H7 (cell line): ENCODE measurements at regions not wholly inside any gene's neighbourhood (a gene's known extent, or its start where the extent isn't known, plus 50 kb on each side); places are given as distances from the start of the nearest gene placed in this dataset.
A peak's percentile ranks its signal among the peaks of the same experiment; 100 is the strongest.

ENCODE experiments used
- DNase-seq: peaks from one replicate; pipeline ENCODE4 v3.0.0; 2012
- H3K27me3 ChIP-seq: 2 replicates; pipeline ENCODE4 v1.6.0; 2011; ENCODE audit warnings: mild to moderate bottlenecking, low read length; ENCODE audit not compliant: control insufficient read depth, insufficient read depth
- H3K36me3 ChIP-seq: replicated peaks from 2 replicates; pipeline ENCODE4 v1.5.1; 2011; ENCODE audit warnings: low read length; ENCODE audit not compliant: control insufficient read depth, insufficient read depth
- H3K4me3 ChIP-seq: 2 replicates; pipeline ENCODE4 v1.5.1; 2011; ENCODE audit warnings: low read depth, mild to moderate bottlenecking, control low read depth, low read length, moderate library complexity; ENCODE audit not compliant: insufficient read depth

DNA sequence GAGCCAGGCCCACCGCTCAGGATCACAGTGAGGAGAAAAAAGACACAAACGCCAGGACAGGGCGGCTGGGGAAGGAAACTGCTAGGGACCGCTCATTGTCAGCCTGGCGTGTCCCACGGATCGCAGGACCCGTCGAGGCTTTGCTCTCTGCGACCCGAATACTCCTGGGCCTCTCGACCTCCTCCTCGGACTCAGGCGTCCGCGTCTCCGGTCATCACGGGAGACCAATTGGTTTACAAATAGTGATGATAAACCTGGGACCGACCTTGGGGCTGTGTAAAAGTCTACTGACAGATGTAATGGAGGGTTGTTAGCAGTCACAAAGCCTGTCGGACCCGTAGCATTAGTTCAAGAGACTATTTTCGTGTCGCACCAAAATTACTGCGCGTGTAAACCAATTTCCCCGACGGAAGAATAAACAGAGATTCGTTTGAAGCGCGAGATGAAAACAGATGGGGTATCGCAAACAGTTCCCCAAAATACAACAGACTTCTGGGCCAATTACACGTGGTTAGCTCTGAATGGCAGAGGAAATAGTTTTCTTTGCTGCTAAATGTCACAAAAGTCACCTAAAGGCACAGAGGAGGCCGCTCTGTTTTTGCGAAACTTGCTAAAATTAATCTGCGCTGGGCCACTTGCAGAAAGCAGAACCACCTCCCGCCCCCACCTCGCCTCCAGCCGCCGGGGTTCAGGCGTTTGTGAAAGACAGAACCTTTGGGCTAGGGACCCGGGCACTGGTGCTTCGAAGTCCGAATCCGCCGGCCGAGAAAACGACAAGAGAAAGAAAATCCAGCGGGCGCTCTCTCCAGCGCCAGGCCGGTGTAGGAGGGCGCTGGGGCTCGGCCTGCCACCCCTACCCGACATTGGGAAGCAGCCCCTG is 67.6 kb downstream of the FOXD1 start:
- no peak overlapping the region for H3K4me3 ChIP-seq
- peak; percentile 35 for DNase-seq
- peaks cover 28% of the 10 kb centered on the region; the same call in 1 of the 2 replicates for H3K27me3 ChIP-seq
- H3K36me3 ChIP-seq: no peaks in the 10 kb centered on the region

DNA sequence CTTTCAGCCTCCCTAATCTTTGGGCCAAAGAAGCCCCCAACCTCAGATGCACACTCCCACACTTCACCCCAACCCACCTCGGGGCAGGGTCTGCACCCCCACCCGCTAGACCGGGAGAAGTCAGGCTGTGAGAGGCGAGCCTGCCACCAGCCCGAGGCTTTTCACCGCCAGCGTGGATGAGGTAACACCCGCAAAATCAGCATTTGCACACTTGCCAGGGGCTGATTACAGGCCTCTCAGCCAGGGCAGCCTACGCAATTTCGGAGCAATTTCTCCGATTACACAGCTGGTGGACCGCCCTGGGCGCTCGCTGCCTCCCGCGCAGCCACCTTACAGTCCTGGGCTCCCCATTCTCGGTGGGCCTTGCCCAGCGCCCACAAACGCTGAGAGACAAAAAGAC is 68.5 kb downstream of the FOXD1 start:
- H3K27me3 ChIP-seq: peaks cover 28% of the 10 kb centered on the region; the same call in 1 of the 2 replicates
- no peaks in the 10 kb centered on the region for H3K36me3 ChIP-seq
- DNase-seq: peak; percentile 31
- no peak overlapping the region for H3K4me3 ChIP-seq

DNA sequence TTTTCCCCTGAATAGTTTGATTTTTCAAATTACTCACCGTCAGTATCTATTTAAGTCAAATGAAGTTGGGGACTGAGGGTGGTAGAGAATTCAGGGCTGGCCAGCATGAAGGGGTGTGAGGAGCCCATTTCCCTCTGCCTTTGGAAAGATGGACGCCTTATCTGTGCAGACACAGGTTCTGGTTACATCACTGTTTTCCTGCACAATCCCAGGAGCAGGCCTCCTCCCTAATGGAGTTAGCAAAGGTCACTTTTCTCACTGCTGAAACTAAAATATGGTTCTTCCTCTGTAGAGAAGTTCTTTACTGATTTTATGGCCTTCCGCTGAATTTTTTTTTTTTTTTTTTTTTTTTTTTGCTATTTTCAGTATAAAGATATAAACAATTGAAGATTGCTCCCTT is 69.1 kb downstream of the FOXD1 start:
- no peak overlapping the region for H3K4me3 ChIP-seq
- no peak for DNase-seq
- H3K36me3 ChIP-seq: no peaks in the 10 kb centered on the region
- peaks cover 28% of the 10 kb centered on the region; the same call in 1 of the 2 replicates for H3K27me3 ChIP-seq

DNA sequence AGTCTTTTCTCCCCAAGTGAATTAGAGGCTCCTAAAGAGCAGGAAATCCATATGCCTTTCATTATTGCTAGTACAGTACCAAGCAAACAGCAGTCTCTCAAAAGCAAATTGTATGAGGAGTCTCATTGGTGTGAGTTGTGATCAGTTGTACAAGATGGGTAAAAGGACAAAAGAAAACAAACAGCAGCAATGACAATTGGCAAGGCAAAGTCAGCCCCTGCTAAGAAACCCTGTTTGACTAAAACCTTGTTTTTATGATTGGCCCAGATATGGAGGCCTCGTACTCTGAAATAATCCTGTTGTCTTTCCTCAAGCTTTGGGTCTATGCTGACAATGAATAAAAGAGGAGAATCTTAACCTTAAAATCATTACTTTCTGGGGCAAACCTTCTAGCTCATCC is 69.8 kb downstream of the FOXD1 start:
- H3K4me3 ChIP-seq: no peak overlapping the region
- no peak for DNase-seq
- peaks cover 28% of the 10 kb centered on the region; the same call in 1 of the 2 replicates for H3K27me3 ChIP-seq
- H3K36me3 ChIP-seq: no peaks in the 10 kb centered on the region

DNA sequence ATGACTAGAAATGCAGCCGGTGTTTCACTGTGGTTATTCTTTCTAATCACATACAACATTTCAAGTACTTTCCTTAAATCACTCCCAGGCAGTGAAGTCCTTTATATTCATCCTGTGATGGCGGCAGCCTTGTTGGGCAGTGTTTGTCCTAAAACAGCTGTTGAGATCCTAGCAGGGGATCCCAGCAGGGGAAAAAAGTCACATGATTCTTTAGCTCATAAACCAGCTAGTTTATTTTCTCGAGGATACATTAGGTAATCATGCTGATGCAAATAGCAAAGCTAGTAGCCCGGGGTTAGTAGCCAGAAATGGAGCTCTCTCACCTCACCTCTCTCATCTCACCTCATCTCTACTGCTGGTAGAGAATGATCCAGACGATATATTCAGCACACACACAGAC is 70.5 kb downstream of the FOXD1 start:
- peaks cover 25% of the 10 kb centered on the region; the same call in 1 of the 2 replicates for H3K27me3 ChIP-seq
- H3K36me3 ChIP-seq: no peaks in the 10 kb centered on the region
- H3K4me3 ChIP-seq: no peak overlapping the region
- DNase-seq: no peak

DNA sequence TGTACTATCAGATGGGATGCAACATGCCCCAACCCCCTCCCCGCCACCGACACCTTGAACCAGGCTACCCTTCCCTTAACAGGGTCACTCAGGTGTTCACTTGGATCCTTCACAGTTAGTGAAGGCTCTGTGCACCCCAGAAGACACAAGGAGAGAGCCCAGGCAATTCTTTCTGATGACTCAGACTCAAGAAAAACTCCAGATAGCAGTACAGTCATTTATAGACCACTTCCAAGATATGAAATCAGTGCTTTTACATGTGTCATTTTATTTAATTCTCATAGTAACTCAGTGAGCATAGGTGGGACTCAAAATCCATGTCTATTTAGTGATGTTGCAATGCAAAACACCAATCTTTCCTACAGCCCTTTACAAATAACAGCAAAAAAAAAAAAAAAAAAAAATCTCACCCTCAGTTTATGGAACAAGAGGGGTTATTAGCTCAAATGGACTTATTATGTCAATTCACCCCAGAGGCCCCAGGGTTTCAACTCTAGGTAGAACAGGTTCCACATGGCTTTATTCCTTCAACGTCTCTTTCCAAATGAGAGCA is 71.9 kb downstream of the FOXD1 start:
- DNase-seq: no peak
- no peak overlapping the region for H3K4me3 ChIP-seq
- H3K27me3 ChIP-seq: peaks cover 15% of the 10 kb centered on the region; the same call in 1 of the 2 replicates
- no peaks in the 10 kb centered on the region for H3K36me3 ChIP-seq

DNA sequence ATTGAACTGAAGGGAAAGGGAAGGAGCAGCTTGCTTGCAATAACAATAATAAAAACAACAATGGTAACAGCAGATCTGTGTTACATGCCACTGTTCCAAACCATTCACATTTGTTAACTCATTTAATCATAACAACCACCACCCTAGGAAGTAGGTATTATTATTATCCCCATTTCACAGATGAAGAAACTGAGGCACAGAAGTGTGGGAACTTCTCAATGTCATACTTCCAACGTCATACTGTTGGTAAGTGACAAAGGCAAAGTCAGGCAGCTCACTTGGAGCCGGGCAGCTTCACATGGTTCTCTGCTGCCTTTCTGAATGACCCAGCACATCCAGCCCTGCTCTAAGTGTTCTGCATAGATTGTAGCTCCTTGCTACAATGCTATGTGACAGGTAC is 72.6 kb downstream of the FOXD1 start:
- no peak for DNase-seq
- Histone ChIP-seq H3K4me3 (no peak overlapping the region), H3K36me3 (no peaks in the 10 kb centered on the region), H3K27me3 (peaks cover 10% of the 10 kb centered on the region; the same call in 1 of the 2 replicates)

DNA sequence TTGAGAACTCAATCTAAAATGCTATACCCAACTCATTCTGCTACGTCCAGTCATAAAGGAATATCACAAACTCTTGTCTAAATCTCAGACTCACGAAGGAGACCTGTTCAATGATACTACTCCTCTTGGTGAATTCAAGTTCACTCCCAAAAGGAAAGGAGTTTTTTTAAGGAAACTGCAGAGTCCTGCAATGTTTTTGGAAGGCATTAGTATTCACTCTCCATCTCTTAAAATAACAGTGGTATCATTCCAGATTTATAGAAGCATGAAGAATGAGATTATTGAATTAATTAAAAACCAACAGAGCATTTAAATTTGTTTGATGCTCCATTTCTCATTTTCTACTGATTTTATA is 73.4 kb downstream of the FOXD1 start:
- no peaks in the 10 kb centered on the region for H3K36me3 ChIP-seq

DNA sequence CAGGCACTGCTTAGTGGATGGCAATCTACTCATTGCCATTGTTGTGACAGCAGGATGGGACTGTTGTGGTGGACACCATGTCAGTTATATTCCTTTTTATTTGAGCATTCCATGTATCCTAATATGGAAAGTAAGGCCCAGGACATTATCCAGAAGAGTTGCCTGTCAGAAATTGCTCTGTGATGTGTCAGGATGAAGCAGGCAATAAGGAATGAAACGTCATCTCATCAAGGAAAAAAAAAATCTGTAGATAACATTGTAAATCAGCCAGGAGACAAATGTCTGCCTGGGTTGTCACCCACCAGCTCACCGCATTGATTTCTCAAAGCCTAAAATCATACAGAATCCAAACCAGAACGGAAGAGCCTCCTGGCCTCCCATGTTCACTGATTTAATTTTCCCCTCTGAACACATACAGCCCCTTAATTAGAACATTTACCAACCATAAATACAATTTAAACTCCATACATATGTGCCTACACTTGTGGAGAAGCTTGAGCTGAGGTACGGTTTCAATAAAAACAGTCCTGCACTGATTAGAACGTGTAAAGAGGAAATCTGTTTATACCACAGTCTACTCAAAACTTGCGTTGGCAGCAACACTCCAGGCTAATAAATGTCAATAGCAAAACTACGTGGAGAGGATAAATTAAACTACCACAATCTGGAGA is 73.9 kb downstream of the FOXD1 start:
- Histone ChIP-seq H3K36me3 (no peaks in the 10 kb centered on the region), H3K27me3 (no peaks in the 10 kb centered on the region; the same call in 1 of the 2 replicates), H3K4me3 (no peak overlapping the region)
- DNase-seq: no peak

More for the DNA sequence above, 73.4 kb downstream of the FOXD1 start:
- no peak overlapping the region for H3K4me3 ChIP-seq
- H3K27me3 ChIP-seq: peaks cover 4% of the 10 kb centered on the region; the same call in 1 of the 2 replicates
- DNase-seq: no peak

DNA sequence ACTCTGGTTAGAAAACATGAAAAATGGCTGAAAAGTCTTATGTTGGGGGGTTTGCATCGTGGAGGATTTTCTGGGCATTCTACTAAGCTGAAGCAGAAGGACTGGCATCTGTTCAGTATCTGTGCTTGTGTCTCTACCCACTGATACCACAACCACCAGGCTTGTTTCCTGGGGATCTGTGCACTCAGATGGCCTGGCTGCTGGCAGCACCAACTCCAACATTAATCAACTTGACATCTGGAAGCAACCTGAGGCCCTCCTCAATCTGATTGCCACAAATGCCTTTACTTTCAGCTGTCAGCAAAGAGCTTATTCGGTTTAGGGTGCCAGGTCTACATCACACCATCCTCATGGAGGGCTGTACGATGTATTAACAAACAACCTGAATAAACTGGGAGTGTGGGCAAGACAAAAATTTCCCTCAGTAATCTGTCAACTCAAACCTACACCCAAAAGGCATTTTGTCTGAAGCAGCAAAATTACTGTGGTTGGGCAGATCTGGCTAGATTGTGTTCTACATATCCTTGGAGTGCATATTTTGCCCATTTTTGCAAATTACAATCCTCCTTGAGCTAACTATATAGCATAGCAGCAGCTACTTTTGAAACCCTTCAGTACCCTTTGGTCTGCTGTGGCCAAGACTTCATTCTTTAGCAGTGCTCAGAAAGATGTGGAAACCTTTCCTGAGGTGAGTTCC is 74.6 kb downstream of the FOXD1 start:
- Histone ChIP-seq H3K4me3 (no peak overlapping the region), H3K36me3 (no peaks in the 10 kb centered on the region), H3K27me3 (no peaks in the 10 kb centered on the region; the same call in 1 of the 2 replicates)
- DNase-seq: no peak

DNA sequence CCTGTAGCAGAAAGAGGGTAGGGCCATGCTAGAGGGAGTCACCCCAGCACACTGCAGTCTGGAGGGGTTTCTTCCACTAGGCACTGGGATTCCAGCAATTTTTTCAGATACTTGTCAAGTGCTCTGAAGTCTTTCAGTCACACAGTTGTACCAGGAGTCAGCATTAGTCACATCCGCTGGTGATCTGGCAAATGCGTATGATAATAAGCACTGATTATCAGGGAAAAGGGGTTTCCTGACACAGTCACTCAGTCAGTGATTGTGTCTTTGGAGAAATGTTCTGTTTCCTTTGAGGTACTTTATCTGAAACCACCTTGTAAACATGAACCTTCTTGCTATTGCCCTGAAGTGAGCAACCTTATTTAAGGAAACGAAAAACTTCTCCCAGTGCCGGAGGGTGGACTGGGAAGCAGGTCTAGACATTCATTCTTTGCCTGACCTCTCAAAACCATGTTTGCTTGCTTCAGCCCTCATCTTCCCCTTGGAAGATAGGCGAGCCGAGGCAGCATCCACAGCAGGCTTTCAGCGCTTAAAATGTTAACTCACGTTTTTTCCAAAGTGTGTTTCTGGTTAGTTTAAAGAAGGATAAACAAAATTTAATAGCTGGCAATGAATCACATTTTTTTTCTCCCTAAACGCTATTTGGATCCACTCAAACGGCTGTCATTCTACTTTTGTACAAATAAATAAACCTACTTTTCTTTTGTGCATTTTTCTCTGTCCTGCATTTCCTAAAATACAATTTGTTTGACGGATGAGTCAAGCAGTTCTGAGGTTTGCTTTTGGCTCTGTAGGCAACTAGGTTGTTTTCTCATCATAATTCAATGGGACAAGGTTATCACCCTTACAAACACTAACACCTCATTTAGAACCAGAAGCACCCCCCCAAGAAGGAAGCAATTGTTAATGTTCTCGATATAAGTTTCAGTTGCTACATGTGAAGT is 77.7 kb downstream of the FOXD1 start:
- DNase-seq: no peak

DNA sequence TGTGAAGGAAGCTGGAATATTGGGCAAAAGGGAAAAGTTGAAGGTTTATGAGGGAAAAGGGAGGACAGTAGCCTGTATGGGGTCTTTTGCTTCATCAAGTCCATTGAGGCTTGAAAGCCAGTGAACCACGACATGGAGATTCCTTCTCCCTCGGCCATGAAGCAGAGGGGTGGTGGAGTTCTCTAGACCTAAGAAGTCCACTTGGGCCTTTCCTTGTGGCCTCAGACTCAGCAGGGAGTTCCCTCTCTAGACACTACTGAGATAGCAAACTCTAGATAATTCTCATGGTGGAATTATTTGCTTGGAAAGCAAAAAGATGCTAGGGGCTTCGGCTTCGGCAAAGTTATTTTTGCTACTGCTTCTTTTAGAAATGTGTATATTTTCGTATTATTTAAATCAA is 78.5 kb downstream of the FOXD1 start:
- H3K27me3 ChIP-seq: no peaks in the 10 kb centered on the region
- no peak overlapping the region for H3K4me3 ChIP-seq
- no peaks in the 10 kb centered on the region for H3K36me3 ChIP-seq
- DNase-seq: no peak

More for the DNA sequence above, 77.7 kb downstream of the FOXD1 start:
- Histone ChIP-seq H3K36me3 (no peaks in the 10 kb centered on the region), H3K27me3 (no peaks in the 10 kb centered on the region), H3K4me3 (no peak overlapping the region)

DNA sequence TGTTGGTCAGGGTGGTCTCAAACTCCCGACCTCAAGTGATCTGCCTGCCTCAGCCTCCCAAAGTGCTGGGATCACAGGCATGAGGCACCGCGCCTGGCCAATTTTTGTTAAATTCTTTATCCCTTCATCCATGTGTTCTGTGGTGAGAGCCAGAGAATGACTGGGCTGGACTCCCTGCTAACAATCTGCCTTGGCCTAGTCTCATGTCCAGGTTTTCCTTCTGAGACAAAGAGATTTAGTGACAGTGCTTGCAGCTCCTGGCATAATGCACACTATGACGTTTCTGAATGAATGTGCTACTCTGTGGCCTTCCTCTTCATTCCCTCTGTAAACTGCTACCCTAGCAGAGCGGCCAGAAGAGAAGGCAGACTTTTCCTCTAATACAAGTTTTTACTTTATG is 79.3 kb downstream of the FOXD1 start:
- no peaks in the 10 kb centered on the region for H3K36me3 ChIP-seq
- DNase-seq: no peak
- H3K4me3 ChIP-seq: no peak overlapping the region
- H3K27me3 ChIP-seq: no peaks in the 10 kb centered on the region
